ENCODE measurements at regions not wholly inside any gene's neighbourhood (a gene's known extent, or its start where the extent isn't known, plus 50 kb on each side); places are given as distances from the start of the nearest gene placed in this dataset.
"Not testable (repeated sequence)": the region's sequence is repeated elsewhere in the genome, so short reads cannot be mapped to it uniquely, and the experiment has no call there.

DNA sequence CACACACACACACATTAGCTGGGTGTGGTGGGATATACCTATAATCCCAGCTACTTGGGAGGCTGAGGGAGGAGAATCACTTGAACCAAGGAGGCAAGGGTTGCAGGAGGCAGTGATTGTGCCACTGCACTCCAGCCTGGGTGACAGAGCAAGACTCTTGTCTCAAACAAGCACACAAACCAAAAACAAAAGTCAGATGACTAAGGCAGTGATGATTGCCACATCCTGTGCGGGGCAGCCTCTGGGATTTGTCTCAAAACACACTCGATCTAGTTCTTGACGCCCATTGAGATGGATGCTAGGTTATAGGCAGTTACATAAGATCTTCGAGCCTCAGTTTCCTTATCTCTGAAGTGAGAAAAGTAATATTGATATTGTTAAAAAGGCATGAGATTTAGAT, 57.8 kb upstream of the NBPF8 start:
- not testable (repeated sequence) for DNase-seq

GRCh38 chr1:120356170-120356569, 58.7 kb upstream of the NBPF8 start:
- DNase-seq = peak; percentile 41 to 60

DNA sequence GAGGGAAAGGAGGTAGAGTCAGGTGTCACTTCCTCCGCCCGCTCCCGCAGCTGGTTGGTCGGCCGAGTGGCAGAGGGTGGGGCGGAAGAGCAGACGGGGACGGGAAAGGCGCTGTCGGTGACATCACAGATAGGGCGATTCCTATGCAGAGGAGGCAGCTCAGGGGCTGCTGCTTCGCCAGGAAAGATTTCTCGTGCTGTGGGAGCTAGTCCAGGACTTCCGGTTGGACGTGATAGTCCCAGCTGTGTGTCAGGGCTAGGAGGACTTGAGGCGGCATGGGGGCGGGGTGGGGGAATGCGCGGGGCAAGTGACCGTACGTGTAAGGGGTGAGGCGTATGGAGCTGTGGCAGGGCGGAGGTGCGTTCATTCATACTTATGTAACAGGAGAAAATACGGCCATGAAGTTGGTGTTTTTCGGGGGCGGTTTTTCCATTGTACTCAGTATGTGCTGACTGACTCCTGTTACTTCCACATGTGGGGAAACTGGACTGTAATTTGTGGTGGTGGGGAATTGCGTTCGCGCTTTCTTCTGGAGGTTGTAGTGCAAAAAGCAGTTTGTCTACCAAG, 60.1 kb upstream of the NBPF8 start:
- peak; percentile 74 to 86 for DNase-seq

DNA sequence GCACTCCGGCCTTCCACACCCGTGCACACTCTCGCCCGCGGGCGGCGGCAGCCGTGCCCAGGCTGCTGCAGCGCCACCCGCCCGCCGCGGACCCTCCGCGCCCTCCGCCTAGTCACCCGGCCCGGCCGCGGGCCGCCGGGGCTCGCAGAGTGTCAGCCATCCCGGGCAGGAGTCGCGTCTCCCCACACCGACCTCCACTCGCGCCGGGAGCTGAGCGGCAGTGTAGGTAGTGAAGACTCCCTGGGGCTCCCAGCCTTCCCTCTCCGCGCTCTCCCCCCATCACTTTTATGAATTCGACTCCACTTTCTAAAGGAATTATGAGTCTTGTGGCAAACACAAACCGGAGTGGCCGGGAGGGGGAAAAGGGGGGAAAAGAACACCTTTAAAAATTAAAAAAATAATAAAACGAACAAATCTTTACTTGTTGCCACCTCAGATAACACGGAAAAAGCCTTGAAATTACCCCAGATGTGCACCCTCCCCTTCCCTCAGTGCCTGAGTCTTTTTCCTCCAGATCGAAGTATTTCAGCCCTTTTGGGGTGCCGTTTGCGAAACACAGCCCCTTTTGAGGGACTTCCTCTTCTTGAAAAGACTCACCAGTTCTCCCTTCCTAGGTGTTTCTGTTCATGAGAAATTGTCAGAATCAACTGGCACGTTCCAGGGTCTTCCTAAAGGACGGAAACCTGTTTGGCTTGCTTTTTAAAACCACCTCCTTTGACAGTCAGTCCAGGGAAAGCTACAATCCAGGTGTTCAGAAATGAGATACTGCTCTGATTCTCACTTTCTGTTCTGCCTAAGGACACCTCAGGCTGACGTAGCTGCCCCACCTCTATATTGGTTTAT, 72.4 kb upstream of the NBPF8 start:
- not testable (repeated sequence) for DNase-seq

- DNase-seq = not testable (repeated sequence)
Observed at GRCh38 chr1:120341756-120342155, 73.1 kb upstream of the NBPF8 start.

DNA sequence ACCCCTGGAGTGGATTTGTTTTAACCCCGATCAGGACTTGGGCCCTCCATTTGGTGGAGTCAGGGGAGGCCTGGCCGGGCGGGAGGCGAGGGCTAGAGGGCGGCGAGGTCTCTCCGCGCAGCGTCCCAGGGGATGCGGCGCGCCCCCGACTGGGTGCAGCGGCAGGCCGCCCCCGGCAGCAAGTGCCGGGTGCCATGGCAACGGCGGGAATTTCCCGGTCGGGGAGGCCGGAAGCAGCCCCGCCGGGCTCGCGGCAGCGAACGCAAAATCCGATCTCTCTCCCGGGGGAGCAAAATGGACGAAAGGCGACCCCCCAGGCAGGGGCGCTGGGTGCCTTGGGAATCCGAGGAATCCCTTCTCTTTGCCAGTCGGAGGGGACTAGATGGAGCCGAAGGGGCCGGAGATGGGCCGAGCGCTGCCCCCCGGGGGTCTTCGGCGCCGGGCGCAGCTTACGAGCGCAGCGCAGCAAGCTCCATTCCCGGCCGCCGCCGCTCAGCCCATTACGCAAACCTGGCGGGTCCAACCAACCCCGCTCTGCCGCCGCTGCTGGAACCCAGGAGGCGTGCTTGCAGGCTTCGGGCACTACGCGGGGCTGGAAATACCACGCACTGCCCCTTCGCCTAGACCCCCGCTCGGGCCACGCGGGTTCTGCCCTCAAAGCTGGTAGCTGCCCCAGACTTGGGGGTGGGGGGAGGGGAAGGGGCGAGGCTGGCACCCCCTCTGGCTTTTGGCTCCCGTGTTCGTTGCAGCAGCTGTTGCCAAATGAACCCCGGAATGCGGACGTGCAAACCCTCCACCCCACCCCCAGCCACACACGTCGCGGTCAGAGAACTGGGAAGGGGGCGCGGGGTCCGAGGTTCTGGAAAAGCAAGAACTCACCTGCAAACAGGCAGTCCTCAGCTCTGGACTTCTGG, 73.7 kb upstream of the NBPF8 start:
- DNase-seq = not testable (repeated sequence)

- DNase-seq = not testable (repeated sequence)
Observed at GRCh38 chr1:120315738-120316137, 99.1 kb upstream of the NBPF8 start.

- DNase-seq = not testable (repeated sequence)
Observed at GRCh38 chr1:120311930-120312329, 102.9 kb upstream of the NBPF8 start.

DNA sequence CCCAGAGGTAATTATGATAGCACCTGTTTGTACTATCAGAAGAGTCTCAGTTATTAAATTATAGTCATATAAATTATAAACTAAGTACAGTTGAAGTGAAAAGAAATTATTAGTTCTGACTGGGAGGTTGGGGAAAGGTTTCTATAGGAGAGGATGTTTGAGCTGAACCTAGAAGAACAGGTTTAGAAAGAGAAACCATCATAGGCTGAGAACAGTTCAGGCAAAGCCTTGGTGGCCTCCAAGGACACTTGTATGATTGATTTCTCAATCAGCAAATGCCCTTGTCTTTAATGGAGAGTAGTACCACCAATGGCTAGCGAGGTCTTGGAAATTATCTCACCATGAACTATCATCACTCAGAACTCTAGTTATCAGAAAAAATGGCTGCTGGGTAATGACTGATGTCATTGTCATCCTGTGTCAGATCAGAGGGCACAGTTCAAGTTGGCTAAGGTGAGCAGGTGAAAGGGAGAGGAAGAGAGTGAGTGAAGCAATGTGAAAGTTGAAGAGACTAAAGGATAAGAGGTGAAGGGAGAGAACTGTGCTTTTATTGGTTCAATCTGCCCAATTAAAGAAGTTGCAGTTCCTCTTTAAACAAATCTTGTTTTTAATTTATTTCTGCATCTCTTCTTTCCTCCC, 105.8 kb upstream of the NBPF8 start:
- DNase-seq = not testable (repeated sequence)

DNA sequence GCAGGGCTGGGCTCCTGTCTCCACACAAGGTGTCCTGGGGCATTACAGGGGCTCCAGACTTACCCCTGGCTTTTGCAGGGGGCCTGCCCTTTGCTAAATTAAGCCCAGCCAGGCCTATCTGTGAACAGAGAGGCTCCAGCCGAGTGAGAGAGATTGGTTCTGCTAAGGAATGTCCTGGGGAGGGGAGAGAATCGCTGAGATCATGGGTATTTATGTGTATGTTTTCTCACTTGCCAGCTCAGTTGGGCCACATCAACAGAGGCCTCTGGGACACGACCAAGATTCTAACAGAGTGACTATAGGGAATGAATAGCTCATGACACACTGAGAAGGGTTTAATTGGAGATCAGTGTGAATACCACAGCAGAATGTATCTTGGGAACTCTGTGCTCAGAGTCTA, 109.8 kb upstream of the NBPF8 start:
- DNase-seq = not testable (repeated sequence)

DNA sequence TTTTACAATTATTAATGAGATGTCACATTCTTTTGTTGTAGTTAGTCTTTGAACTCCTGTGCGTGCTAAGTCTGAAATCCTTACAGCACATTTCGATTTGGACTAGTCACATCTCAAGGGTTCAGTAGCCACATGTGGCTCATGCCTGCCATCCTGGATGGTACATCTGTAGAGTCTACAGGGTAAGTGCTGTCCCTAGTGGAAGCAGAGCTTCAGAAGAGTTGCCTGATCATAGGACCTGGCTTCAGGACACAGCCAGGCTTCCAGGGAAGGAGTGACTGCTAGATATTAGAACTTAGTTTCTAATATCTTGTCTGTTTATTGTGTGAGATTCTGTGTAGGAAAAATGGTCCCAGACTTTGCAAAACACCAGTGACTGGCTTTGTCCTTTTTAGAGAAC, 110.5 kb upstream of the NBPF8 start:
- not testable (repeated sequence) for DNase-seq

DNA sequence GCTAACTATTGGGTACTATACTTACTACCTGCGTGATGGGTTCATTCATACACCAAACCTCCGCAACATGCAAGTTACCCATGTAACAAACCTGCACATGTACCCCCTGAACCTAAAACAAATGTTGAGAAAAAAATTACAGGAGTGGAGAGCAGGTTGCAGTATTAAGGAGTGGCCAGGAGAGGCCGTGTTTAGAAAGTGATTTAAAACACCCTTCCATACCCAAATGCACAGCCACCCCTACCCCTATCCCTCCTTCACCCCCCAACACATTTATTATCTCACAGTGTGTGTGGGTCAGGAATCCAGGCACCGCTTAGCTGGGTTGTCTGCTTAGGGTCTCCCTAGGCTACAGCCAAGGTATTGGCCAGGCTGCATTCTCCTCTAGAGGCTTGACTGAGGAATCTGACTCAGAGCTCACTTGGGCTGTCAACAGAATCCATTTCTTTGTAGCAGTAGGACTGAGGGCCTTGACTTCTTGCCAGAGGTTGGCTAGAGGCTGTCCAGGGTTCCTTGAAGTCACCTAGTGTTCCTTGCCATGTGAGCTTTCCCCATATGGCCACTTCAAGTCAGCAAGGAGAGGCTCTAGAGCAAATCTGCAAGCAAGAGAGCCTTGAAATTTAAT, 115.3 kb upstream of the NBPF8 start:
- DNase-seq = not testable (repeated sequence)

DNA sequence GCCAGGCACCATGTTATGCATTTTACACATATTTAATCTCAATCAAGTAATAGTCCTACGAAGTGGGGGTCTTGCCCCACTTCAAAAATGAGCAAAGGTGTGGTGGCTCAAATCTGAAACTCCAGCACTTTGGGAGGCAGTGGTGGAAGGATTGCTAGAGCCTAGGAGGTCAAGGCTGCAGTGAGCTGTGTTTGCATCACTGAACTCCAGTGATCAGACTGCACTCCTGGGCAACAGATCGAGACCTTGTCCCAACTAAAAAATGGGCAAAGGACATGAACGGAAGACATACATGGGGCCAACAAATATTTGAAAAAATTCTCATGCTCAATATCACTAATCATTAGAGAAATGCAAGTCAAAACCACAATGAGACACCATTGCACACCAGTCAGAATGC, 116.3 kb upstream of the NBPF8 start:
- DNase-seq = not testable (repeated sequence)

- DNase-seq = not testable (repeated sequence)
Observed at GRCh38 chr1:120297345-120297953, 117.4 kb upstream of the NBPF8 start.

DNA sequence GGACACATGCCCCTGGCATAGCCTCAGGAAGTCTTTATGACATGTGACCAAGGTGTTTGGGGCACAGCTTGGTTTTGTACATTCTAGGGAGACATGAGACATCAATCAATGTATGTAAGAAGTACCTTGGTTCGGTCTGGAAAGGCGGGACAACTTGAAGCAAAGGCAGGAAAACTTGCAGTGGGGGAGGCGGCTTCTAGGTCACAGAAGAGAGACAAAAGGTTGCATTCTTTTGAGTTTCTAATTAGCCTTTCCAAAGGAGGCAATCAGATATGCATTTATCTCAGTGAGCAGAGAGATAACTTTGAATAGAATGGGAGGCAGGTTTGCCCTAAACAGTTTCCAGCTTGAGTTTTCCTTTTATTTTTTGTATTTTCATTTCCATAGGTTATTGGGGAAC, 113.8 kb upstream of the SEC22B start:
- DNase-seq = not testable (repeated sequence)

GRCh38 chr1:120289601-120290074, 113.3 kb upstream of the SEC22B start:
- not testable (repeated sequence) for DNase-seq

- not testable (repeated sequence) for DNase-seq
Observed at GRCh38 chr1:120288814-120289600, 112.7 kb upstream of the SEC22B start.

GRCh38 chr1:120288167-120288566, 111.8 kb upstream of the SEC22B start:
- not testable (repeated sequence) for DNase-seq

DNA sequence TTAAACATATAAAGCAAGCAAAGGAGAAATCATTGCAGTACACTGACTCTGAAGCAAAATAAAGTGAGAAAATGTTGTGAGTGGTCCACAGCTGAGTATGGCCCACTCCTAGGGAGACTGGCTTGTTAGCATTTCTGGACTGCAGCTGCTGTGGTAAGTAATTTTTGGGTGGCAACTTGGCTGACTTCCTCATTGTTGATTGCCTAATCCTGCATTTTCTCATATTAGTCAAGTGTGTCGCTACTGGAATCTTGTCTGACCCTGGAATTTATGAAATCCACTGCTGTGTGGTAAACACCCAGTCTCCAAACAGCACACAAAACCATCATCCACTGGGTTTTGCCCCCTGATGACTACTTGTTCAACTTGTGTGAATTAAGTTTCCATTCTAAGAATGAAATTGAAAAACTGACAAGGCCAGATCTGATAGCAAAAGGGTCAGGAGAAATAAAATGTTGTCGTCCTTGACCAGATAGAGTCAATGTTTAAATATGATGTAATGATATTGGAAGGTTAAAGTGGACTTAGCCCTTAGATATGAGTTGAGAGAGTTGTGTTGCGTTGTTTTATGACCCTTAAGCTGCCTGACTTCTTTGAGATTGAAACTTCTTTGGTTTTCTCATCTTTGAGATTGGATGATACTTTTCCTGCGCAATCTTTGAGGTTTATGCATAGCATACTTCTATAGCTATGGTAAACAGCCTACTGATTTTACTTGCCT, 106.6 kb upstream of the SEC22B start:
- not testable (repeated sequence) for DNase-seq

GRCh38 chr1:120278259-120278610, 101.9 kb upstream of the SEC22B start:
- not testable (repeated sequence) for DNase-seq
